C4-2B (cell line): ENCODE measurements at regions not wholly inside any gene's neighbourhood (a gene's known extent, or its start where the extent isn't known, plus 50 kb on each side); places are given as distances from the start of the nearest gene placed in this dataset.

Source experiments
- CTCF ChIP-seq: fragments of 450-650 bp; conservative IDR thresholded peaks from 2 replicates; pipeline ENCODE4 v1.5.1; 2017; ENCODE audit warnings: mild to moderate bottlenecking
- ZFX ChIP-seq: fragments of 450-650 bp; IDR thresholded peaks from 2 replicates; pipeline ENCODE4 v1.6.1; 2017

- no peak; the same call in 1 of the 2 replicates for TF ChIP-seq CTCF
- TF ChIP-seq ZFX = no peak
Measured at GRCh38 chr1:29453502-29454240, 217.3 kb downstream of the PTPRU start.
